ENCODE measurements at regions not wholly inside any gene's neighbourhood (a gene's known extent, or its start where the extent isn't known, plus 50 kb on each side); places are given as distances from the start of the nearest gene placed in this dataset.
"Not testable (repeated sequence)": the region's sequence is repeated elsewhere in the genome, so short reads cannot be mapped to it uniquely, and the experiment has no call there.

DNA sequence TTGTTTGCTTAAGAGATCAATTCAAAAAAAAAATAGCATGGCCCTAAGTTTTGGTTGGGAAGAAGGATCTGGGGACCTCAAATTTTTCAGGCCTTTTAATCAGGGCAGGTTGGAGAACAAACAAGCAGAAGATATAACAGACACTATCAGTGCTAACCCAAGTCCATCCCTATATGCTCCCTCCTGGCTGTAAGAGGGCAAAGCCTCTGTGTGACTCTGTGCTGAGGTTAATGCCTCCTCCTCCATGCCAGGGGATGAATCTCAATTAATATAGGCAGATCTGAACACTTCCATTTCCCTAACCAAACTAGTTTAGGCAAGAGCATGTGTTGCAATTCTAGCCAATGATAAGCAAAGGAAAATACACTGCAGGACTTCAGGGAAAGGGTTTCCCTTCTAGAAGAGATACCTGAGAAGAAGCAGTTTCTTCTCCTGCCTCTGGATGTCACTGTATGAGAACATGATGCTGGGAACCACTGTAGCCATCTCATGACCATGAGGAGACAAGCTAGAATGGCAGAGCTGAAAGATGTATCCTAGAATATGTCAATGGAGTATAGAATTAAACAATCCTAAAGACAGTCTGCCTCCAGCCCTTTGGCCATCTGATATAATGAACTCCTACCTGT, 76.0 kb downstream of the CHD9NB start:
- DNase-seq: no peak

DNA sequence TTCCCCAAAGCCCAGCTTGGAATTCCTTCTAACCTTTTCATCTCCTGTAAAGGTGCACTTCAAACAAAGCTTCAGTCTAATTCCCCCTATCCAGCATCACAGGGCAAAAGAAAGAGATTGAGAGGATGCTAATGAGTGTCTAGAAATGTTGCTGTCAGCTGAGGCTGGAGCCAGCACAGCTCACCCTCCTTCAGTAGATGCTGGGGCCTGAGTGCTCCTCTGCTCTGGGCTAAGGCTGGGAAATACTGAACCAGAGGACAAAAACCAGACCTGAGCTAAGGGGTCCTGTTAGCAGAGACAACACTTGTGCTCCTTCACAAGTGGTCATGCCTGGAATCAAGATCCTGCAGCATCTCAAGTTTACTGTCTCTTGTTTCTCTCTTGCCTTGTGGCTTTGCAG, 85.0 kb downstream of the CHD9NB start:
- no peak for DNase-seq

DNA sequence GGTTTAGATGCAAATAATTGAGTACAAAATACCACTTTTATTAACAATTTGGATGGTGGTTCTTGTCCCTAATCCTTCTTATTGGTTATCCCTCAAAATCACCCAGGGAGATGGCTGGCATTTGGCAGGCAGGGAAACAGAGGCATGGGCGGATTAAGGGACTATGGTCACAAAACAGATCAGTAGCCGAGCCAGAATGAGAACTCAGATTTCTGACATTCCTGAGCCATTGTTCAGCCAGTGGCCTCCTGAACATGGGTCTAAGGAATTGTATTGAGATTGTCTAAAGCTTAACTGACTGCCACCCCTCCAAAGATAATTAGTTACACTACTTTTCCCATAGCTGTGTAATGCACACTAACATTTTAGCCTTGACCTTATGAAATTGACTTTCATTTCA, 88.4 kb downstream of the CHD9NB start:
- DNase-seq: no peak

DNA sequence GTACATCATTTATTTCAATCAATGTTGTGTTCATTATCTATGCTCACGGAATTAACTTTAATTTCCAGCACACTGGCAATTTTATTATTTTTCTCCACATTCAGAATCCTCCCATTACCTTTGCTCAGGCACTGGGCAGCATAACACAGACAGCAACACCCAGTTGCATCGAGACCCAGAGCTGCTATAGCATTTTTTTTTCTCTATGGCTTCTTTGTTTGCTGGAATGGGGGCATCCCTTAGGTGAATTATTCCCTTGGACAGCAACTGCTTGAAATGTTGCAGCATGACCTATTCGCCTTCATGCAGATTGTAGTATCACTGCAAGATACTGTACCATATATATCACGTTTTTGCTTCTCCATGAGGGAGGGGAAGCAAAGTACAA, 88.8 kb downstream of the CHD9NB start:
- no peak for DNase-seq

DNA sequence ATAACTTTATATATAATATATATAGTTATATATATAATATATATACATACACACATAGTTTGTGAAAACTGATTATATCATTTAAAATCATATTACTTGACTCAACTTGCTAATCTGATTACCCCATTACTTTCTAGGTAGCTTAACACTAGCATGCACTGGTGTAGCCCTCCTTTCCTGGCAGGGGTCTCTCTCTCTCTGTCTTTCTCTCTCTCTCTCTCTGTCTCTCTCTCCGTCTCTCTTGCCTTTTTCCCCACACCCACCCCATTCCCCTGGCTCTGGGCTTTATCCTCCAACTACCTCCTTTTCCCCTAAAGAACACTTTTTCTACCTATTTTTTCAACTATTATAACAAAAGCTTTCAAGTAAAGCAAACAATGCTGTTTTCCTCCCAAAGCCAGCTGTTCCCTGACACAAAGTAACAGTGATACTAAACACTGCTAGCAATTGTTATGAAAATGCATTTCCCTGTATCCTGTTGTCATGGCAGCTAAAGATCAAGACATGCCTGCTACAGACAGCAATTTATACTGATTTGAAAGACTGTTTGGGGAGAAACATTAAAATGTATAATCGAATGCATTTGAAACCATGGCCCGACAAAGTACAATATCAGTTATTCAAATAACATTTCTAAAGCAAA, 89.4 kb downstream of the CHD9NB start:
- no peak for DNase-seq

DNA sequence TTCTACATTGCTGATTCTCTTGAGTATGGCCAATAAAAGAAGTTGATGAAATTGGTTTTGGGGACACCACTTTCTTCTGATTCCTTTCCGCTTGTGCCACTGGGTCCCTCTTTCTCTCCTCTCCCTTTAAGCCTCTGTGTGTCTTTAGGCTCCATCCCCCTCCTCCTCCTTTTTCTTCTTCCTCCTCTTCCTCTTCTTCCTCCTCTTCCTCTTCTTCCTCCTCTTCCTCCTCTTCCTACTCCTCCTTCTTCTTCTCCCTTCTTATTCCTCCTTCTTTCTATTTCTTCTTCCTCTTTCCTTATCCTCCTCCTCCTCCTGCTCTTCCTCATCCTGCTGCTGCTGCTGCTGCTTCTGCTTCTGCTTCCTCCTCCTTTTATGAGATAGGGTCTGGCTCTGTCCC, 93.7 kb downstream of the CHD9NB start:
- DNase-seq: no peak

DNA sequence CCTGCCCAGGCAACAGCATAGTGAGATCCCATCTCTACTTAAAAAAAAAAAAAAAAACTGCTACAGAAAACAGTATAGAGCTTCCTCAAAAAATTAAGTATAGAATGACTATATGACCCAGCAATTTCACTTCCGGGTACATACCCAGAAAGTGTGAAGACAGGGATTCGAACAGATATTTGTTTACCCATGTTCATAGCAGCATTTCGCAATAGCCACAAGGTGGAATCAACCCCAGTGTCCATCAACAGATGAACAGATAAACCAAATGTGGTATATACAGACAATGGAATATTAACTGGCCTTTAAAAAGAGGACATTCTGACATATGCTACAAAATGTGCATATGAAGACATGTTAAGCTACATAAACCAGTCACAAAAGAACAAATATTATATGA, 95.5 kb downstream of the CHD9NB start:
- DNase-seq: no peak

DNA sequence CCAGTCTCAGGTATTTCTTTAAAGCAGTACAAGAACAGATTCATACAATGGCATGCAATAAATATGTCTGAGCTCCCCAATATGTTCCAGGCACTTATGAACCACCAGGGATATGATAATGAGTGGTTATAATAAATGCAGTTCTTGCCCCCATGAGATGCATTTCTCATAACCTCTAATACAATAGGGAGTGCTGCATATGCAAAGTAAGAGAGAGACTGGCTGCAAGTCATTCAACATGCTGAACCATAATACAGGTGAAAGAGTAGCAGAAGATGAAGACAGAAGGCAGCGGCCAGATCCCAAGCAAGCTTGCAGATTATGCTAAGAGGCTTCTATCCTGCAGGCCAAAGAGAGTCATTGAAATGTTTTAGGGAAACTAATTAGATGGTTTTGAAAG, 96.7 kb downstream of the CHD9NB start:
- no peak for DNase-seq

DNA sequence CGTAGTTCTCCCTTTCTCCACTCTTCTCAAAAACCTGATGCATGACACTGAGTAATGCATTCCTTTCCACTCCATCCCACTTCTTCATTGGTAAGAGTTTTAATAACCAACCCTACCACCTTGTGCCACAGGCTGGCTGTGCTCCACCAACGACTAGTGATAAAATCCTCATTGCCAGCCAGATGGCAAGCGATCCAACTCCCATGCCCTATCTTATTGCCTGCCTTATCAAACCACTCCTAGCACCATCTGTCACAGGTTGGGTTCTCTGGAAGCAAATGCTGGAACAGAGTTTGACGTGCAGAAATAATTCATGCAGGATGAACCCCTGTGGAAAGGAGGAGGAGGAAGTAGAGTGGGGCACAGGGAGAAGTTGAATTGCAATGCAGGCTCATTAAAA, 99.5 kb downstream of the CHD9NB start:
- no peak for DNase-seq

DNA sequence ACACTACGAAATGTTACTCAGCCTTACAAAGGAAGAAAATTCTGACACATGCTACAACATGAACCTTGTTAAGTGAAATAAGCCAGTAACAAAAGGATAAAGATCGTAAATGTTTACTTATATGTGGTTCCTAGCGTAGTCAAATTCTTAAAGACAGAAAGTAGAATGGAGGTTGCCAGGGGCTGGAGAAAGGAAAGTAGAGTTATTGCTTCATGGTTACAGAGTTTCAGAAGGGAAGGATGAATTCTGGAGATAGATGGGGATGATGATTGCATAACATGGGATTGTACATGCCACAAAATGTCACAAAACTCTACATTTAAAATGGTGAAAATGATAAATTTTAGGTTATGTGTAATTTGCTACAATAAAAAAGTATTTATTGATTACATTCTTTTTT, 103.8 kb downstream of the CHD9NB start:
- no peak for DNase-seq

DNA sequence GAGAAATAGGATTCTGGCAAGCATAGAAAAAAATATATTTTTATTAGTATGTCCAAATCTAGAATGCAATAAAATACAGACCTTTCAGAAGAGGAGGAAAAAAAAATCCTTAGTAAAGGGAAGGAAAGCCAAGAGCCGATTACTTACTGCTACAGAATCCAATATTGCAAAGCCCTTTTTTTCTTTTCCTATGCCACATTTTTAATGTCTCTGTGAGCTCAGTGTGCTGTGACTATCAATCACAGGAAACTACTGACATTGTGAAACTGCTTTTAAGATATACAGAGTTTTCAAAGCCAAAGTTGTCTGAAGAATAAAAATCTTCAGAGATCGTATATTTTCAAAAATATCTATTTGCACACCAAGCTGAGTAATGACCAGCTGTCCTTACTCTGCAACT, 120.4 kb downstream of the CHD9NB start:
- no peak for DNase-seq

DNA sequence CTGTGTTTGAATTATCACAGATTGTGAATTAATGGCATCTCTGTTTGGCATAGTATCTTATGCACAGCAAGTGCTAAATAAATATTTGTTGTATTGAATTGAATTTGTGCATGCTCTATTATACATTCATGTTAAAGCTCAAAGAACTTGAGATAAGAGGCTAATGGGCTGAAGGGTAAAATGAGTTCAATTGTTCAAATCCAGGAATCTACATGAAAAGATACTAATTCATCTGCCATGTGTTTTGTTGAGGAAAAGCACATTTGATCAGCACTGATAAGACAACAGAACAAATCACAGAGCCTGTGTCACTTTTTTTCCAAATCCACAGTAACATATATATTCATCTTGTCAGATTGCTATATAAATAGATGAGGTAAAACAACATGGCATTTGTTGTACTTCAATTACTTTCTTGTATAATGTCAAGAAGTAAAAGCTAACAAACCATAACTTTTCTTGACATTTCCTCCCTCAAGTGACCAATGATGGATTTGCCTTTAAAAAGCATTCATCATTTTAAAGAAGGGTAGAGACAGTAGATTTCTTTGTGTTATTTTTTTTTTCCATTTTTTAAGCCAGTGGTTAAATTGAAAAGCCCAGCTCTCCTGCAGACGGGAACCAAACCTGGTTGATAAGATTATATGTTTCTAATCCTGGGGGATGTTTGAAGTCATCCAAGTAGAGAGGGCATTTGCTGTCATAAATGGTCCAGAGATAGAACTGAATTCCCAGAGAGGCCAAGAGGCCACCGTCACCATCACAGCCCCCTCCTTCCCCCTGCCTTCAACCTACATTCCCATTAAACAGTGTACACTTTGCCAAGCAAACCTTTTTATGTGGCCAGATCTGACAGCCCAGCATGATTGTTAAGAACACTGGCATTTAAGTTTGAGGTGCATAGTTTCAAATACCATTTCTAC, 123.0 kb downstream of the CHD9NB start:
- DNase-seq: no peak

DNA sequence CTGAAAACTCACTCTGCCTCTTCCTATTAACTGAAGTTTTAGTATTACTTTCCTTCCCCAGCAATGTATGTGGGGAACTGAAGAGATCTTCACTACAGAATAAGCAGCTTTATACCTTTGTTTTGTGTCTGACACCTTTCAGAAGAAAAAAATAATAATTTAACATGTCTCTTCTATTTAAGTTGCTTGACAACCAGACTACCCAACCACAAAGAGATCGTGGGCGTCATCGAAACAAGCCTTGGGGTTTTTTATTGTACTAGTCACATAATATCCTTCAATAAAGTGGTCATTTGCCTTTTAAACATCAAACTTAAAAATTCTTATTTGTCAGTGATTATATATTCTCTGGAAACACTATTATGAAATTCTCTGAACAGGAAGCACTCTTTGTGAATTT, 123.7 kb downstream of the CHD9NB start:
- no peak for DNase-seq

DNA sequence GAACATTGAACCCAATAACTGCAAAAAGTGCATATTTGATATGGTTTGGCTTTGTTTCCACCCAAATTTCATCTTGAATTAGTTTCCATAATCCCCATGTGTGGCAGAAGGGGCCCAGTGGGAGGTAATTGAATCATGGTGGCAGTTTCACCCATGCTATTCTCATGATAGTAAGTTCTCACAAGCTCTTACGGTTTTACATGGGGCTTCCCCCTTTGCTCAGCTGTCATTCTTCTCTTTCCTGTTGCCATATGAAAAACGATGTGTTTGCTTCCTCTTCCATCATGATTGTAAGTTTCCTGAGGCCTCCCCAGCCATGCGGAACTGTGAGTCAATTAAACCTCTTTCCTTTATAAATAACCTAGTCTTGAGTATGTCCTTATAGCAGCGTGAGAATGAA, 127.6 kb downstream of the CHD9NB start:
- no peak for DNase-seq

DNA sequence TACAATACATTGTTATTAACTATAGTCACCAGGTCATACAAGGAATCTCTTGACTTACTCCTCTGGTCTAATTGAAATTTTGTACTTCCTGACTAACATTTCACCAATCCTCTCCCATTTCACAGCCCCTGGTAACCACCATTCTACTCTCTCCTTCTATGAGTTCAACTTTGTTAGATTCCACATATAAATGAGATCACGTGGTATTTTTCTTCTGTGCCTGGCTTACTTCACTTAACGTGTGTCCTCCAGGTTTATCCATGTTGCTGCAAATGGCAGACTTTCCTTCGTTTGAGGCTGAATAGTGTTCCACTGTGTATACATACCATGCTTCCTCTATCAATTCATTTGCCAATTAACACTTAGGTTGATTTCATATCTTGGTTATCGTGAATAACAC, 128.5 kb downstream of the CHD9NB start:
- no peak for DNase-seq

DNA sequence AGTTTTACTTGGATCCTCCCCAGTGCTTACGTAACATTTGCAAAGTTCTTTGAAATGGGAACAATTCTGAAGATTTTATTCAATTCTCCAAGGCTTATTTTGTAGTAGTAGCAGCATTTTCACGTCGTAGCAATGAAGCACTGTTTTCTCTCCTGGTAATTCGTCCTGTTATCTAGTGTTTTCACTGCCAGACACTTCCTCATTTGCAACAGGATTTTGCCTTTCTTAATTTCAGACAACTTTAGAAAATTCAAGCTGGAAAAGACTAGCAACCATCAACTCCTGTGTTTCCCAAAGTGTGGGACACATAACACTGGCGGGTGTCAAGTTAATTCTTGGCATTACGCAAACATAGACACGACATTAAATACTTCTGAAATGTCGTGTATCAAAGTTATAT, 131.6 kb downstream of the CHD9NB start:
- no peak for DNase-seq

DNA sequence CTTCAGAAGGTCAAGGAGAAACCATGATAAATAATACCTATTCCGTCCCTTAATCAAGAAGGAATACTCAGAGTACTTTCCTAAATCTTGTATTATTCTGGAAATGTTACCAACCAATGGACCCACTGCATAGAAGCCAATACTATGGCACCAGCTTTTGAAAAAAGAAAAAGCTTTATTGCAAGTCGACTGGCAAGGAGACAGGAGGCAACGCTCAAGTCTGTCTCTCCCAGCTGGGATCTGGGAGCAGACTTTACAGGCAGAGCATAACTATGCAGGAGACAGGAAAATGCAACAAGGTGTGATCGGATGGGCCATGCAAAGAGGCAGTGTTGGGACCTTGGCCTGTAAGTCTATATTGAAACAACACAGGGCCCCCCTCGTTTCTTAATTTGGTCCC, 132.4 kb downstream of the CHD9NB start:
- DNase-seq: no peak

DNA sequence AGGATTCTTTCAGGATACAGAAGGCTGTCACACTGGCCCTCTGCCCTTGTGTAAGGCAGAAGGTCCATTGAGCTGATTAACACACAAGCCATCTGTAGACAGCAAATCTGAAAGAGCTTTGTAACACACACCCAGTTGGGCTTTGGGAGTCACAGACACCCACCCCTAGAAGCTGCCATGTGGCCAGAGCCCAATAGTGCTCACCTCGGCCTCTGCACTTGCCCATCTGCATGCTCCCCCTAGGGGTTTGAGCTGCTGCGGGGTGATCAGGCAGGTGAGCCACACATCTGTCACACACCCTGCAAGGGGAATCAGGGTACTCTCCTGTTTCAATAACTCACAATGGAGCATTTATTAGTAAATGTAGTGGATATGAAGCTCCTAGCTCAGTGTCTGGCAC, 138.3 kb downstream of the CHD9NB start:
- no peak for DNase-seq

DNA sequence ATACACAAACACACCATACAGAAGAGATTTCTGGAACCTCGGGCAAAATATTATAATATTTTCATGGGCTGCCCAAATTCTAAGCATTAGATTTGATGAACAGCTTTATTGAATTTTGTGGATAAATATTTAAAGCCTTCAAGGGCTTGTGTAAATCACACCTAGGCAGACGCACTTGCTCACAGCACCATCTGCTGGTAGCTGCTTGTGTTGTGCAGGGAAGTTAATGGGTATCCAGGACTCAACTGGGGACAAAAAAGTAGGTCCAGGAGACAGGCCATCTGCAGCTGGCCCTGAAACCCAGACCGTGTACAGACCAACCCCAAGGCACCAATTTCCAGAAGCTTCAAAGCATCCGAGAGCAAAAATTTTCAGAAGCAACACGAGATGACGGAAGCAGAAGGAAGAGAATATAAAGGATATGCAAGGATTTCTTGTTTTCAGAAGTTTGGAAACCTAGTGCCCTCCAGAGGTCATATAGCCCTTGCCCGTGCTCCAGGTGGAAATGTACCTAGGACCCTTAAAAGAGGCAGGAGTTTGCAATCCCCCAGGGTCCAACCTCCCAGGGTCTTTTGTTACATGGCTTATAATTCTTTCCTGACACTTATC, 140.0 kb downstream of the CHD9NB start:
- peak in 1 of 2 experiments; percentile 48 for DNase-seq

DNA sequence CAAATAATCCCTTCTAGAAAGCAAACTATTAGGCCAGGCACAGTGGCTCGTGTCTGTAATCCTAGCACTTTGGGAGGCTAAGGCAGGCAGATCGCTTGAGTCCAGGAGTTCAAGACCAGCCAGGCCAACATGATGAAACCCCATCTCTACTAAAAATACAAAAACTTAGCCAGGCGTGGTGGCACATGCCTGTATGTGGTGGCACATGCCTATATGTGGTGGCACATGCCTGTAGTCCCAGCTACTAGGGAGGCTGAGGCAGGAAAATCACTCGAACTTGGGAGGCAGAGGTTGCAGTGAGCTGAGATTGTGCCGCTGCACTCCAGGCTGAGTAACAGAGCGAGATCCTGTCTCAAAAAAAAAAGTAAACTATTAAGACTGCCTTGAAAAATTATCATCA, 144.6 kb downstream of the CHD9NB start:
- DNase-seq: not testable (repeated sequence)

DNA sequence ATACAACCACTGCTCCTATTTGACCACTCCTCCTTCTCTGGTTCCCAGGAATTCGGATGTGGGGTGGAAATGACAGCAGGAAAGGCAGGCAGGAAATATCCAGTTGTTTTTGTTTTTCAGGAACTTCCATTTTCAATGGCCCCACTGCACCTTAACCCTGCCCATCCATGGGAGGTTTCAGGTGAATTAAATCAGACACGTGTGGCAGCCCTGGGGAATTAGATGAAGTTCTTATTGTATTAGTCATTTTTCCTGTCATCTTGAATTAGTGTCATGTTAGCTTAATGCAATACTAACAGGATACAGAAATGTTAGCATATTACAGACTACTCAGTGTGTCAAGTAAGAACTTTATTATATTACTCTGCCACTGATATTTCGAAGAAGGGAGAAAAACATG, 146.4 kb downstream of the CHD9NB start:
- DNase-seq: no peak

DNA sequence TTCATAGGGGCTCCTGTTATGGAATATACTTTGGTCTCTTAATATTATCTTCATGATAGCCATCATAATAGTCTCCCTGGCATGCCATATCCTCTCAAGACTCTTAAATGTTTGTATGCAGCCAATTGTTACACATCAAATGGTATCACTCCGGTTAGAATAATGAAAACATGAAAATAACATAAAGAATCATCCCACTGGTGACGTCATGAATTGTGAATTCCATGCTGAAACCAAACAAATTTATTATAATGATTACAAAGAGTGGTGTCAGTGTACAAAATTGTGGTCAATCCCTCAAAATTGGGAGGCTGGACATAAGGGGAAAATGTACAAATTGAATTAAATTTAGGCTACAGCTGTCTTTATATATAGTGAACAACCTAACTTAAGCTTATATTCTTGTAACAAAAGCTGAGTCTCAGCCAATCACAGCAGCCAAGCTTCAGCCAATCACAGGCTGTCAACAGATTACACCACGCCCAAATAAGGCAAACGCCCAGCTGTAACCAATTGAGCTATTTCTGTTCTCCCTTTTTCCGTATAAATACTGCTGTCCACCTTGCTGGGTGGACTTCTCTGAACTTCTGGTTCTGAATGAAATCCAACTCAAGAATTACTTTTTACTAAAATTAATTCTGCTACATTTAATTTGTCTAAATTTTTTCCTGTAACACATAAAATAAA, 156.1 kb downstream of the CHD9NB start:
- DNase-seq: no peak

DNA sequence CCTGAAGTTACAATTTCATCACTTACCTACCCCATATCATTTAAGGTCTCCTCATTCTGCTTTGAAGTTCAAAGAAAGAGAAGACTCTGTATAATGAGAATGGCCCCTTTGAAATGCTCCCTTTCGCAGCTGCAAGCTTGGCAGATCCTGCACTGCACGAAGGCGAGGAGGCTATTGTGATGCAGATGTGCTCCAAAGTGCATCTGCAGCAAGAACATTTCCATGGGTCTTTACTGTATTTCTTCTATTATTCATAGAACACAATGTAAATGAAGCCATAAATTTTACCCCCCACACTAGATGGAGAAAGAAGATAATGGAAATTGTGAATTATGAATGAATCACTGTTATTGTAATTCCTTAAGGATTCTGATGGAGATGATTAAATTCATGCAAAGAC, 178.7 kb downstream of the CHD9NB start:
- DNase-seq: no peak
